ENCODE measurements at regions not wholly inside any gene's neighbourhood (a gene's known extent, or its start where the extent isn't known, plus 50 kb on each side); places are given as distances from the start of the nearest gene placed in this dataset.

- DNase-seq (ENCODE audit: low read depth in 2 of 2) = no peak
Measured at GRCh38 chr9:36763778-36764177, 191.1 kb downstream of the MELK start.

DNA sequence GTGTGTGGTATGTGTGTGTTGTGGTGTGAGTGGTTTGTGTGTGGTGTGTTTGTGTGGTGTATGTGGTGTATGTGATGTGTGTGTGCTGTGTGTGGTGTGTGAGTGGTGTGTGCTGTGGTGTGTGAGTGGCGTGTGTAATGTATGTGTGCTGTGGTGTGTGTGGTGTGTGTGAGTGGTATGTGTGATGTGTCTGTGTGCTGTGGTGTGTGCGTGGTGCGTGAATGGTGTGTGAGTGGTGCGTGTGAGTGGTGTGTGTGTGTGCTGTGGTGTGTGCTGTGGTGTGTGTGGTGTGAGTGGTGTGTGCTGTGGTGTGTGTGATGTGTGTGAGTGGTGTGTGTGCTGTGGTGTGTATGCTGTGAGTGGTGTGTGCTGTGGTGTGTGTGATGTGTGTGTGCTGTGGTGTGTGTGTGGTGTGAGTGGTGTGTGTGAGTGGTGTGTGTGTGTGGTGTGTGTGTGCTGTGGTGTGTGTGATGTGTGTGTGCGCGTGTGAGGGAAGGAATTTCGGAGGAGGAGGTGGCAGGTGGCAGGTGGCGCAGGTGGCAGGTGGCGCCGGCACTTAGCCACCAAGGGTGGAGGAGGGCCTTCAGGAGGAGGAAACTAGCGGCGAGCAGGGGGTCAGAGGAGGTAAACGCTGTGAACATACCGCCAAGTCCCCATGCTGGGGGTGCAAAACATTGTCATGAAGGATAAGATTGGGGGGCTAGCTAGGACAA lies 191.8 kb downstream of the MELK start:
- DNase-seq (ENCODE audit: low read depth in 2 of 2) = no peak

GRCh38 chr9:36765077-36765390 lies 192.3 kb downstream of the MELK start:
- DNase-seq (ENCODE audit: low read depth in 2 of 2) = no peak

DNA sequence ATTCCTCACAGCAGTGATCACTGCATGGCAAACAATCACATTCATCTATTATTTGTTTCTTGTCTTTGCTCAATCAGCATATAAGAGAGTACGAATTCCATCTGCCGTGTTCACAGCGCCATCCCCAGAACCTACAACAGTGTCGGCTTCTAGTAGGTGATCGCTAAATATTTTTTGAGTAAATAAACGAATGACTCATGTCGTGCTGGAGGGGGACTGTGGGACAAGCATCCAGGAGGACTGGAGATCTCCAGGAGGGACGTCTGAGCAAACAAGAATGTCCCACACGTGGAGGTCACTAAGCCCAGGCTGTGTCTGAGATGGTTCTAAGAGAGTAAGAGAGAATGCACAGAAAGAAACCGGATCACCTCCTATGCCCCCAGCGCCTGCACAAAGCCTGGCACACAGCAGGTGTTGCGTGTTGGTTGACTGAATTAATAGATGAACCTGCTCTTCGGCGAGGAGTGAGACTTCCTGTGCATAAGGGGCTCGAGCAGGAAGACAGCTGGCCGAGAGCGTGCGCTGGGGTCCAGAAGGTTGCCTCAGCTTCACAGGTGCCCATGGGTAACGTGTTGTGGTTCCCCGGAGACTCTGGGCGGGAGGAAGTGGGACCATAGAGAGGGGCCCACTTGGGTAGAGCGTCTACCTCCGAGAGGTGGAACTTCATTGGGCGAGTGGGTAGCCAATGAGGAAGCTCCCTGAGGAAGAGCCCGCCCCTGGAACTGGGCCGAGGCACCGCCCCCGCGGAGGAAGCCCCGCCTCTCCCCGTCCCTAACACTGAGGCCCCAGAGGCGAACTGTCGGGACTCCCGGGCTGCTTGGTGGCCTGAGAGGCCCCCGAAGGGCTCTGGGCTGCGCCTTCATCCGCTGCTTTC lies 193.0 kb downstream of the MELK start:
- peak in 1 of 2 experiments; percentile 9 for DNase-seq (ENCODE audit: low read depth in 2 of 2)

- DNase-seq (ENCODE audit: low read depth in 2 of 2) = no peak
Measured at GRCh38 chr9:36768677-36769076, 196.0 kb downstream of the MELK start.

DNA sequence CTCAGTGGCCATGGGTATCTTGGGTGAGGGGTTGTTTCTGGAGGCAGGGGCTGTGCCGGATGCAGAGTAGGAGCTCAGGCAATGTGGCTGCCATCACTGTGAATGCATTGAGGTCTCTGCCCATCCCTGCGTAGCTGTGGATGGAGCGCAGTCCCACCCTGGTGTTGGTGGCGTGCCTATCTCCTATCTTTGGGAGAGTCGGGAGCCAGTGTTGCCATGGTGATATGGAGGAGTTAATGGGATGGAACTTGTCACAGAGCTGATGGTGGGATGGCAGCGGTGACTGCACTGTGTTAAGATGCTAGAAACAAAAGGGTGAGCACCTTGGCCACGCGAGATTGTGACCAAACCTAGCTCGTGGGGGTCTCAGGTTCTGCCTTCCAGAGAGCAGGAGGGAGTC lies 197.3 kb downstream of the MELK start:
- DNase-seq (ENCODE audit: low read depth in 2 of 2) = no peak

GRCh38 chr9:36772449-36773403 lies 200.0 kb downstream of the MELK start:
- peak in 1 of 2 experiments; percentile 1 for DNase-seq (ENCODE audit: low read depth in 2 of 2)

- DNase-seq (ENCODE audit: low read depth in 2 of 2) = no peak
Measured at GRCh38 chr9:36778682-36779081, 206.0 kb downstream of the MELK start.

DNA sequence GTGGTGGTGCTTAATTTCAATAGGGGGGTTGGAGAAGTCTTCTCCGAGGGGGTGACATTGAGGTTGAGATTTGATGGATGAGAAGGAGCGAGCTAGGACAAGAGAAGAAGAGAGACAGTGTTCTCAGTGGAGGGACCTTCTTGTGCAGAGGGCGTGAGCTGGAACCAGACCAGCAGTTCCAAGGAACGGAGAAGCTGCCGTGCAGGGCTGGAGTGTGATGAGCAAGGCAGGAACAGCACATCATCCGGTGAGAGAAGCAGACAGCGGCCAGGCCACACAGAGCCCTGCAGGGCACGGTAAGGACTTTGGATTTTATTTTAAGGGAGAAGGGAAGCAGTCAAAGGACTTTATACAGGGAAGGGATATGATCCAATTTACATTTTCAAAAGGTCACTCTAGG lies 206.9 kb downstream of the MELK start:
- no peak for DNase-seq (ENCODE audit: low read depth in 2 of 2)

DNA sequence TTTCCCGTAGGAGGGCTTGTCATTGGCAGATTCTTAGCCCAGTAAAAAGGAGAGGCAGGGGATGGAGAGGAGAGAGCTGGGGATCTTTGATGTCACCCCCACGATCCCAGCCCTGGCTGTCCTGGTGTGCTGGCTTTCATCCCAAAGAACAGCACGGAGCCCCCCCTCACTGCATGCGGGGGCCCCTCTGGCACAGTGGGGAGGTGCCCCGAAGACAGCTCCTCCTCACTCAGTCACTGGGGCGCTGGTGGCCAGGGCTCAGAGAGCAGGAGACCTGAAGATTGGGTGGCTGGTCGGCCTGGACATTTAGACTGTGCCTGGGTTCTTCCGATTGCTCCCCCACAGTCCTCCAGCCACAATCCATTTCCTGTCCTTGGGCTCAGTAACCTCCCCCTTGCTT lies 207.5 kb downstream of the MELK start:
- DNase-seq (ENCODE audit: low read depth in 2 of 2) = no peak

DNA sequence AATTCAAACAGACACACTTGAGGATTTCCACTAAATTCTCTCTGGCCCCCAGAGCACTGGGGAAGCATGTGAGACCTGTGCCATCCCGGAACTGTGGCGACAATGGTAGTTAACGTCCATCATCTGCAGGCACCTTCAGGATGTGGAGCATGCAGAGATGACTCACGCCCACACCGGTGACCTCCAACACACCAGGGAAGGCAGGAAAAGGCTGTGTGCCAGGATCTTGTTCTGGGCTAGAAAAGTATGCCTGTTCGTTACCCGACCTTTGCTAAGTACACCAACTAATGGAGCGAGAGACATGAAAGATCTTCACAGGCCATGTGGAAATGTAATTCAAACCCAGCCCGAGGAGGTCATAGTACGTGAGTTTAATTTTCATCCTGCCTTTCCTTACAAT lies 208.8 kb downstream of the MELK start:
- DNase-seq (ENCODE audit: low read depth in 2 of 2) = no peak
